ENCODE measurements at regions not wholly inside any gene's neighbourhood (a gene's known extent, or its start where the extent isn't known, plus 50 kb on each side); places are given as distances from the start of the nearest gene placed in this dataset.

DNA sequence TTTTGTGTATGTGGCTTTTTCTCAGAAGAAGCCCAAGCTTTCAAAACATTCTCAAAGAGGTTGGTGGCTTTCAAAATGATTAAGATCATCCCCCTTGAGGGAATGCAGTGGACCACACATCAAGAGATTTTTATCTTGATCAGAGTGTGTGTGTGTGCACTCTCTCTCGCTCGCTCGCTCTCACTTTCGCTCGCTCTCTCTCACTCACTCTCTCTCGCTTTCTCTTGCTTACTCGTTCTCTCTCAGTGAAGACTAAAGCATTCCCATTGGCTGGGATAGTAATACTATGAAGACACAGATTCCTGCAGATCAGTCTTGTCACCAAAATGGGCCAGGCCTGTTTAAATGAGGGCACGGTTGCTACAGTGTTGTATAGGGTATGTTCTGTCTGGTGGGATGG lies 365.7 kb downstream of the EDEM1 start:
- Histone ChIP-seq H4K20me1 (no peaks in the 10 kb centered on the region), H3K9me3 (replicated peaks in 1 of 11) (no peaks in the 10 kb centered on the region), H3K27ac (no peak overlapping the region), H3K36me3 (no peaks in the 10 kb centered on the region), H3K4me1 (no peaks in the 10 kb centered on the region), H3K4me2 (no peak overlapping the region), H3K4me3 (no peak overlapping the region), H3K27me3 (no peaks in the 10 kb centered on the region), H3K9ac (no peak overlapping the region)
- no peak for TF ChIP-seq Cebpa-rat (IDR thresholded peaks at IDR 0.05)

DNA sequence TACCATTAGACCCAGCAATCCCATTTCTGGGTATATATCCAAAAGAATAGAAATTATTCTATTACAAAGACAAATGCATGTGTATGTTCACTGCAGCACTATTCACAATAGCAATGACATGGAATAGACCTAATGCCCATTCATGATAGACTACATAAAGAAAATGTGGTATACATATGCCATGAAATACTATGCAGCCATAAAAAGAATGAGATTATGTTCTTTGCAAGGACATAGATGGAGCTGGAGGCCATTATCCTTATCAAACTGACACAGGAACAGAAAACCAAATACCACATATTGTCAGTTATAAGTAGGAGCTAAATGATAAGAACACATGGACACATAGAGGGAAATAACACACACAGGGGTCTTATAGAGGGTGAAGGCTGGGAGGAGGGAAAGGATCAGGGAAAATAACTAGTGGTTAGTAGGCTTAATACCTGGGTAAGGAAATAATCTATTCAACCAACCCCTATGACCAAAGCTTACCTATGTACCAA lies 366.8 kb downstream of the EDEM1 start:
- no peak for TF ChIP-seq Cebpa-rat (IDR thresholded peaks at IDR 0.05)
- no peak overlapping the region for H3K27ac ChIP-seq
- no peak overlapping the region for H3K4me2 ChIP-seq
- no peaks in the 10 kb centered on the region for H4K20me1 ChIP-seq
- H3K36me3 ChIP-seq: no peaks in the 10 kb centered on the region
- H3K4me3 ChIP-seq: no peak overlapping the region
- H3K9ac ChIP-seq: no peak overlapping the region
- no peaks in the 10 kb centered on the region for H3K9me3 ChIP-seq (replicated peaks in 1 of 11)
- no peaks in the 10 kb centered on the region for H3K27me3 ChIP-seq
- no peaks in the 10 kb centered on the region for H3K4me1 ChIP-seq

DNA sequence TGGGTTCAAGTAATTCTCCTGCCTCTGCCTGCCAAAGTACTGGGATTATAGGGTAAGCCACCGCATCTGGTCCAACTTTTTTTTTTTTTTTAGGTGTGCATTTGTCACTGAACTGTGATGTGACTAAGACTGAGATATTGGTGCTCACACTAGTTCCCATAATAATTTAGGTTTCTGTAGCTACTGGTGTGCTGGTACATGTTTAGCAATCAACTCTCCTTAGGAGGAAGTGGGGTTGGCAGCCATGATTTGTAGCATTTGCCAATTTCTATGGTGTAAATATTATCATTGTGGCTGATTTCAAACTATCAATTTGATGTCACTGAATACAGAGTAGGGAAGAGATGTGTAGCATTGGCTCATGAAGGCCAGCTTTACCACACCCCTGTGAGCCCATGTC lies 372.7 kb downstream of the EDEM1 start:
- H4K20me1 ChIP-seq: no peaks in the 10 kb centered on the region
- H3K4me1 ChIP-seq: no peaks in the 10 kb centered on the region
- H3K27me3 ChIP-seq: no peaks in the 10 kb centered on the region
- no peak for TF ChIP-seq Cebpa-rat (IDR thresholded peaks at IDR 0.05)
- no peak overlapping the region for H3K4me2 ChIP-seq
- no peak overlapping the region for H3K9ac ChIP-seq
- no peaks in the 10 kb centered on the region for H3K36me3 ChIP-seq
- no peak overlapping the region for H3K27ac ChIP-seq
- no peaks in the 10 kb centered on the region for H3K9me3 ChIP-seq (replicated peaks in 1 of 11)
- no peak overlapping the region for H3K4me3 ChIP-seq

DNA sequence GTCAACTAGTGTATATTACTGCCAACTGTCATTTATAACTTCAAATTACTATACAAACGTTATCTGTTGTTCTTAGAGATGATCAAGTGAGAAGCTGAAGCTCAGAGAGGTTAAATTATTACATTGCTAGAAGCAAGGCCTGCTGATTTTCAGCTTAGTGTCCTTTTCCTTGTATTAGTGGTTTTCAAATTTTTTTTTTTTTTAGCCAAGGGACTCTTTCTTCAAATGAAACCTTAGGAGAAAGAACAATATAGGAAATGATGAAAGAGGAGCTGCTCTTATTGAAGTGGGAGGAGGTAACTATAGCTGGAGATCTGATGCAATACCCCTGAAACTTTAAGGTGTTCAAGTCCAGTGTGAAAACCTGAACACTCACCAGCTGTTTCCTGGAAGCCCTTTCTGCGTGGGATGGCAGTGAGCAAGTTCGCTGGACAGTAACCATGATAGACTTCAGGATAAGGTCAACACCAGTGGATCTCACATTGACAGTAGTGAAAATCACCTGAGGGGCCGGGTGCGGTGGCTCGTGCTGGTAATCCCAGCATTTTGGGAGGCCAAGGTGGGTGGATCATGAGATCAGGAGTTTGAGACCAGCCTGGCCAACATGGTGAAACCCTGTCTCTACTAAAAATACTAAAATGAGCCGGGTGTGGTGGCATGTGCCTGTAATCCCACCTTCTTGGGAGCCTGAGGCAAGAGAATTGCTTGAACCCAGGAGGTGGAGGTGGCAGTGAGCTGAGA lies 376.2 kb downstream of the EDEM1 start:
- Histone ChIP-seq H3K4me3 (no peak overlapping the region), H3K9ac (no peak overlapping the region), H3K27ac (no peak overlapping the region), H3K4me1 (no peaks in the 10 kb centered on the region), H4K20me1 (no peaks in the 10 kb centered on the region), H3K4me2 (no peak overlapping the region), H3K9me3 (replicated peaks in 1 of 11) (0 out of 22 replicates have a peak, but pooled peaks cover 0 to 2% (median 0%) of the 10 kb centered on the region in 11 experiments), H3K27me3 (no peaks in the 10 kb centered on the region), H3K36me3 (no peaks in the 10 kb centered on the region)
- TF ChIP-seq Cebpa-rat (IDR thresholded peaks at IDR 0.05): no peak

DNA sequence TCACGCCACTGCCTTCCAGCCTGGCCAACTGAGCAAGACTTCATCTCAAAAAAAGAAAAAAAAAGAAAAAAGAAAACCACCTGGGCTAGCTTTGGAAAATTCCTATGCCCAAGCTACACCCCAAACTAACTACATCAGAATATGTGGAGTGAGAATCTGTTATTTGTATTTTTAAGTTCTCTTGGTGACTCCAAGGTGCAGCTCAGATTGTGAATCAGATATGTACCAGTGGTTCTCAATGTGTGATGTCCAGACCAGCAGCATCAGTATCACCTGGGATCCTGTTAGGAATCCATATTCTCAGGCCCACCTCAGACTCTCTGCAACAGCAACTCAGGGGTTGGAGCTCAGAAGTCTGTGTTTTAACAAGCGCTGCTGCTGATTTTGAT lies 376.8 kb downstream of the EDEM1 start:
- H3K27ac ChIP-seq: no peak overlapping the region
- H3K9ac ChIP-seq: no peak overlapping the region
- H3K4me3 ChIP-seq: no peak overlapping the region
- no peak for TF ChIP-seq Cebpa-rat (IDR thresholded peaks at IDR 0.05)
- H3K4me2 ChIP-seq: no peak overlapping the region
- H3K27me3 ChIP-seq: no peaks in the 10 kb centered on the region
- peaks cover 0 to 6% (median 0%) of the 10 kb centered on the region in 11 experiments; a peak in 3 of 22 replicates for H3K9me3 ChIP-seq (replicated peaks in 1 of 11)
- no peaks in the 10 kb centered on the region for H4K20me1 ChIP-seq
- no peaks in the 10 kb centered on the region for H3K4me1 ChIP-seq
- no peaks in the 10 kb centered on the region for H3K36me3 ChIP-seq

DNA sequence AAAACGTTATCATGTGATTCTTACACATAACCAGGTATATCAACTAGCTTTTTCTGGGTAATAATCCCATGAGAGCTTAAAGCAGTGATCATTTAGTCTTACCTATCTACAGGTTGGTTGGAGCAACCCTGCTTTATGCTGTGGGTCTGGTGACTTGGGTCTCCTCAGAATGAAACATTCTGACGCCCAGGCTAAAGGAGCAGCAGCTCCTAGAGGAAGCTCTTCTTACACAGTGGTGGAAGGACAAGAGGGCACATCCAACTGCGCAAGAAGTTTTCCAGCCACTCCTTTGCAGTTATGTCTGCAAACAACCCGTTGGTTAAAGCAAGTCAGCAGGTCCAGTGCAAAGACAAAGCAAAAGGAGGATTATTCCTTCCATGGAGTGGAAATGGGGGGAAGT lies 377.5 kb downstream of the EDEM1 start:
- H3K36me3 ChIP-seq: no peaks in the 10 kb centered on the region
- no peak overlapping the region for H3K9ac ChIP-seq
- H3K4me2 ChIP-seq: no peak overlapping the region
- H3K27me3 ChIP-seq: no peaks in the 10 kb centered on the region
- H3K4me1 ChIP-seq: no peaks in the 10 kb centered on the region
- no peaks in the 10 kb centered on the region for H4K20me1 ChIP-seq
- no peak overlapping the region for H3K4me3 ChIP-seq
- H3K9me3 ChIP-seq (replicated peaks in 1 of 11): peaks cover 0 to 6% (median 0%) of the 10 kb centered on the region in 11 experiments; a peak in 3 of 22 replicates
- H3K27ac ChIP-seq: no peak overlapping the region
- no peak for TF ChIP-seq Cebpa-rat (IDR thresholded peaks at IDR 0.05)

DNA sequence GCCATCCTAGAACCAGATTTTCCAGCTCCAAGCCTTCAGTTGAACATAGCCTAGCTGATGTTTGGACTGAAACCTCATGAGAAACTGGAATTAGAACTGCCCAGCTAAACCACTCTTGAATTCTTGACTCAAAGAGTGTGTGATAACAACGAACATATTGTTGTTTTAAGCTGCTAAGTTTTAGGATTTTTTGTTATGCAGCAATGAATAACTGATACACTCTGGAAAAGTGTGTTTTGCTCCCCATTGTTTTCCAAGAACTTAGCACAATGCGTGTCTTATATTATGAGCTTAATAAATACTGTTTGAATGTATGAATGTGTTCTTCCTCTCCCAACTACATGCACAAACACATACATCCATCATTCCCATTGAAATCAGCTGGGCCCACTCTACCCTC lies 379.6 kb downstream of the EDEM1 start:
- no peaks in the 10 kb centered on the region for H3K27me3 ChIP-seq
- H4K20me1 ChIP-seq: no peaks in the 10 kb centered on the region
- H3K9ac ChIP-seq: no peak overlapping the region

DNA sequence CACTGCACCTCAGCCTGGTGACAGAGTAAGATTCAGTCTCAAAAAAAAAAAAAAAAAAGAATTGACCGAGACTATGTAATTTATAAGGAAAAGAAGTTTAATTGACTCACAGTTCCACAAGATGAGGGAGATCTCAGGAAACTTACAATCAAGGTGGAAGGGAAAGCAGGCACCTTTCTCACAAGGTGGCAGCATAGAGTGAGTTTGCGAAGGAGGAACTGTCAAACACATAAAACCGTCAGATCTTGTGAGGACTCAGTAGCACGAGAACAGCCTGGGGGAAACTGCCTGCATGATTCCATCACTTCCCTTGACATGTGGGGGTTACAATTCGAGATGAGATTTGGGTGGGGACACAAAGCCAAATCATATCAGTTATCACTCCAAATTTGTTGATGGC lies 380.9 kb downstream of the EDEM1 start:
- Histone ChIP-seq H3K4me2 (no peak overlapping the region), H3K27ac (no peak overlapping the region), H3K27me3 (no peaks in the 10 kb centered on the region), H3K4me1 (no peaks in the 10 kb centered on the region), H3K36me3 (no peaks in the 10 kb centered on the region), H3K4me3 (no peak overlapping the region), H3K9me3 (replicated peaks in 1 of 11) (peaks cover 0 to 6% (median 0%) of the 10 kb centered on the region in 11 experiments; a peak in 3 of 22 replicates), H3K9ac (no peak overlapping the region), H4K20me1 (no peaks in the 10 kb centered on the region)
- TF ChIP-seq Cebpa-rat (IDR thresholded peaks at IDR 0.05): no peak

More for the DNA sequence above, 379.6 kb downstream of the EDEM1 start:
- Histone ChIP-seq H3K27ac (no peak overlapping the region), H3K4me1 (no peaks in the 10 kb centered on the region), H3K4me2 (no peak overlapping the region), H3K4me3 (no peak overlapping the region), H3K9me3 (replicated peaks in 1 of 11) (peaks cover 0 to 6% (median 0%) of the 10 kb centered on the region in 11 experiments; a peak in 3 of 22 replicates), H3K36me3 (no peaks in the 10 kb centered on the region)
- TF ChIP-seq Cebpa-rat (IDR thresholded peaks at IDR 0.05): no peak

DNA sequence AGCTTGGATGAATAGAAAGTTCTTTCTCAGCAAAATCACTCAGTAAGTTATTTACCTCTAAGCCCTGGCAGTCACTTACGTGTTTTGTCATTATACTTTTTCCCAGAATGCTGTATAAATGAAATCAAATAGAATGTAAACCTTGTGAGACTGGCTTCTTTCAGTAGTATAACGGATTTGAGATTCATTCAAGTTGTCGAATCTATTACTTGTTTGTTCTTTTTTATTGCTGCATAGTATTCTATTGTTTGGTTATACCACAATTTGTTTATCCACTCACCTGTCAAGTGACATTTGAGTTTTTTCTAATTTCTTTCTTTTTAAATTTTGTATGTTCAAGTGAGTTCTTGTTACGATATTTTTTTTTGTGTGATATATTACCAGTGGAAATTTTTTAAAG lies 381.6 kb downstream of the EDEM1 start:
- Histone ChIP-seq H3K27me3 (no peaks in the 10 kb centered on the region), H3K4me2 (no peak overlapping the region), H3K9ac (no peak overlapping the region), H3K4me1 (no peaks in the 10 kb centered on the region), H3K36me3 (no peaks in the 10 kb centered on the region), H3K27ac (no peak overlapping the region), H3K4me3 (no peak overlapping the region), H3K9me3 (replicated peaks in 1 of 11) (peaks cover 0 to 6% (median 0%) of the 10 kb centered on the region in 11 experiments; a peak in 3 of 22 replicates), H4K20me1 (no peaks in the 10 kb centered on the region)
- no peak for TF ChIP-seq Cebpa-rat (IDR thresholded peaks at IDR 0.05)

DNA sequence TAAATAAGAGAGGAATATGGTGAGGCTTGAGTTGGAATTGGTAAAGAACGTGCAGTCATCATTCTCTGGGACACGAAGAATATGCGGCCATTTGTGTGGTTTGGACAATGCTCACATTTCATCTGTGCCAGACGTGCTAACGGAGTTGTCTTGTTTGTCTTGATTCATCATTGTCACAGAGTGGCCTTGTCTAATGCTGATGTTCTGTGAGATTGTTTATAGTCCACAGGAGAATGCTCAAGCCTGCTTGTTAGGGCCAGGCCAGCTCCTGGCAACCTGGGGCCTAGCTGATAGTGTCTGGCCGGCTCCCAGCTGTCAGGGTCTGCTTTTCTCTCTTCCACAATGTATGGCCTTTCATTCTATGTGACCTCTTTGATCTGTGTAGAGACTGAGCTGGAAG lies 384.7 kb downstream of the EDEM1 start:
- Histone ChIP-seq H4K20me1 (no peaks in the 10 kb centered on the region), H3K9me3 (replicated peaks in 1 of 11) (peaks cover 0 to 6% (median 0%) of the 10 kb centered on the region in 11 experiments; a peak in 3 of 22 replicates), H3K27me3 (no peaks in the 10 kb centered on the region), H3K4me2 (no peak overlapping the region), H3K36me3 (no peaks in the 10 kb centered on the region), H3K9ac (no peak overlapping the region), H3K27ac (no peak overlapping the region), H3K4me1 (no peaks in the 10 kb centered on the region), H3K4me3 (no peak overlapping the region)
- no peak for TF ChIP-seq Cebpa-rat (IDR thresholded peaks at IDR 0.05)

Data from BLaER1 treated with 17β-estradiol and CSF1 and Interleukin-3, amounts not matched to agents 10 nM and 100 nM (cell line).